Stimulated activated memory B cell treated with anti-CD40 and anti-IgM and Interleukin-4, amounts not matched to agents 10 μg/mL and 1 μg/mL and 100 μg/mL, for 72 hours (primary cell): ENCODE measurements at regions not wholly inside any gene's neighbourhood (a gene's known extent, or its start where the extent isn't known, plus 50 kb on each side); places are given as distances from the start of the nearest gene placed in this dataset.

Experiments used
- ATAC-seq: fragments of 150-1000 bp; cut with Tn5 transposase; 2 replicates; pipeline ENCODE4 v1.10.0; 2021
- H3K27ac Mint-ChIP-seq: one replicate; pipeline ENCODE4 v1.8.0; 2022; ENCODE audit warnings: mild to moderate bottlenecking, mixed read lengths
- H3K27me3 Mint-ChIP-seq: one replicate; pipeline ENCODE4 v1.8.0; 2022; ENCODE audit warnings: mixed read lengths
- H3K36me3 Mint-ChIP-seq: one replicate; pipeline ENCODE4 v1.8.0; 2022; ENCODE audit warnings: mixed read lengths
- H3K4me1 Mint-ChIP-seq: one replicate; pipeline ENCODE4 v1.8.0; 2022; ENCODE audit warnings: mixed read lengths
- H3K4me3 Mint-ChIP-seq: one replicate; pipeline ENCODE4 v1.8.0; 2022; ENCODE audit warnings: mild to moderate bottlenecking, moderate library complexity, mixed read lengths
- H3K9me3 Mint-ChIP-seq: one replicate; pipeline ENCODE4 v1.8.0; 2022; ENCODE audit warnings: mixed read lengths

GRCh38 chr7:24466168-24466768, 107.0 kb upstream of the PALS2 start:
- no peaks in the 10 kb centered on the region for H3K4me1 Mint-ChIP-seq
- H3K27me3 Mint-ChIP-seq = no peaks in the 10 kb centered on the region
- no peak for ATAC-seq

GRCh38 chr7:24469118-24469517, 104.1 kb upstream of the PALS2 start:
- Mint-ChIP-seq H3K27me3 (no peaks in the 10 kb centered on the region), H3K9me3 (no peaks in the 10 kb centered on the region), H3K27ac (no peak overlapping the region), H3K4me1 (no peaks in the 10 kb centered on the region), H3K36me3 (no peaks in the 10 kb centered on the region), H3K4me3 (no peak overlapping the region)
- no peak for ATAC-seq

More at GRCh38 chr7:24466168-24466768, 107.0 kb upstream of the PALS2 start:
- H3K4me3 Mint-ChIP-seq = no peak overlapping the region
- H3K27ac Mint-ChIP-seq = no peak overlapping the region
- no peaks in the 10 kb centered on the region for H3K36me3 Mint-ChIP-seq
- H3K9me3 Mint-ChIP-seq = no peaks in the 10 kb centered on the region

- ATAC-seq = no peak
- Mint-ChIP-seq H3K27me3 (peaks cover 9% of the 10 kb centered on the region), H3K27ac (no peak overlapping the region), H3K9me3 (no peaks in the 10 kb centered on the region), H3K4me3 (no peak overlapping the region), H3K36me3 (no peaks in the 10 kb centered on the region), H3K4me1 (no peaks in the 10 kb centered on the region)
These were observed 101.2 kb upstream of the PALS2 start for GRCh38 chr7:24472093-24472492.

GRCh38 chr7:24475166-24475961, 97.9 kb upstream of the PALS2 start:
- Mint-ChIP-seq H3K27me3 (peaks cover 21% of the 10 kb centered on the region), H3K4me1 (no peaks in the 10 kb centered on the region), H3K4me3 (no peak overlapping the region)

GRCh38 chr7:24476227-24476626, 97.0 kb upstream of the PALS2 start:
- Mint-ChIP-seq H3K36me3 (no peaks in the 10 kb centered on the region), H3K27ac (no peak overlapping the region), H3K4me1 (no peaks in the 10 kb centered on the region), H3K27me3 (peaks cover 29% of the 10 kb centered on the region), H3K9me3 (no peaks in the 10 kb centered on the region), H3K4me3 (no peak overlapping the region)
- ATAC-seq = no peak

More at GRCh38 chr7:24475166-24475961, 97.9 kb upstream of the PALS2 start:
- no peaks in the 10 kb centered on the region for H3K36me3 Mint-ChIP-seq
- no peaks in the 10 kb centered on the region for H3K9me3 Mint-ChIP-seq
- no peak for ATAC-seq
- no peak overlapping the region for H3K27ac Mint-ChIP-seq

GRCh38 chr7:24477398-24478136, 95.7 kb upstream of the PALS2 start:
- Mint-ChIP-seq H3K36me3 (no peaks in the 10 kb centered on the region), H3K4me3 (no peak overlapping the region), H3K4me1 (no peaks in the 10 kb centered on the region), H3K27me3 (peaks cover 43% of the 10 kb centered on the region), H3K27ac (no peak overlapping the region), H3K9me3 (no peaks in the 10 kb centered on the region)
- ATAC-seq = peak; percentile 20

GRCh38 chr7:24478137-24478655, 95.1 kb upstream of the PALS2 start:
- no peak for ATAC-seq
- no peak overlapping the region for H3K4me3 Mint-ChIP-seq
- H3K36me3 Mint-ChIP-seq = no peaks in the 10 kb centered on the region
- H3K27me3 Mint-ChIP-seq = peaks cover 49% of the 10 kb centered on the region
- no peaks in the 10 kb centered on the region for H3K4me1 Mint-ChIP-seq
- no peaks in the 10 kb centered on the region for H3K9me3 Mint-ChIP-seq
- H3K27ac Mint-ChIP-seq = no peak overlapping the region

GRCh38 chr7:24480501-24480900, 92.8 kb upstream of the PALS2 start:
- no peaks in the 10 kb centered on the region for H3K4me1 Mint-ChIP-seq
- ATAC-seq = no peak
- no peaks in the 10 kb centered on the region for H3K9me3 Mint-ChIP-seq
- no peak overlapping the region for H3K4me3 Mint-ChIP-seq
- peaks cover 59% of the 10 kb centered on the region for H3K27me3 Mint-ChIP-seq
- H3K36me3 Mint-ChIP-seq = no peaks in the 10 kb centered on the region
- H3K27ac Mint-ChIP-seq = no peak overlapping the region

GRCh38 chr7:24483804-24484203, 89.4 kb upstream of the PALS2 start:
- H3K9me3 Mint-ChIP-seq = no peaks in the 10 kb centered on the region
- H3K4me3 Mint-ChIP-seq = no peak overlapping the region

GRCh38 chr7:24492576-24492975, 80.7 kb upstream of the PALS2 start:
- no peak overlapping the region for H3K27ac Mint-ChIP-seq
- no peaks in the 10 kb centered on the region for H3K4me1 Mint-ChIP-seq
- H3K4me3 Mint-ChIP-seq = no peak overlapping the region
- H3K9me3 Mint-ChIP-seq = peaks cover 3% of the 10 kb centered on the region
- H3K27me3 Mint-ChIP-seq = peaks cover 10% of the 10 kb centered on the region
- ATAC-seq = no peak
- no peaks in the 10 kb centered on the region for H3K36me3 Mint-ChIP-seq

More at GRCh38 chr7:24483804-24484203, 89.4 kb upstream of the PALS2 start:
- H3K27me3 Mint-ChIP-seq = peaks cover 57% of the 10 kb centered on the region
- no peaks in the 10 kb centered on the region for H3K36me3 Mint-ChIP-seq
- no peak for ATAC-seq
- H3K27ac Mint-ChIP-seq = no peak overlapping the region
- no peaks in the 10 kb centered on the region for H3K4me1 Mint-ChIP-seq

- Mint-ChIP-seq H3K9me3 (peaks cover 3% of the 10 kb centered on the region), H3K27ac (no peak overlapping the region), H3K4me3 (no peak overlapping the region), H3K4me1 (no peaks in the 10 kb centered on the region), H3K36me3 (no peaks in the 10 kb centered on the region), H3K27me3 (peaks cover 10% of the 10 kb centered on the region)
- no peak for ATAC-seq
These were observed 78.4 kb upstream of the PALS2 start for GRCh38 chr7:24494832-24495231.

- no peaks in the 10 kb centered on the region for H3K4me1 Mint-ChIP-seq
- no peak overlapping the region for H3K4me3 Mint-ChIP-seq
- no peak for ATAC-seq
- H3K9me3 Mint-ChIP-seq = peaks cover 3% of the 10 kb centered on the region
- no peaks in the 10 kb centered on the region for H3K27me3 Mint-ChIP-seq
- H3K27ac Mint-ChIP-seq = no peak overlapping the region
- no peaks in the 10 kb centered on the region for H3K36me3 Mint-ChIP-seq
These were observed 77.2 kb upstream of the PALS2 start for GRCh38 chr7:24496036-24496435.

- H3K9me3 Mint-ChIP-seq = peaks cover 3% of the 10 kb centered on the region
- no peak for ATAC-seq
These were observed 74.8 kb upstream of the PALS2 start for GRCh38 chr7:24498439-24498838.

GRCh38 chr7:24499871-24500270, 73.4 kb upstream of the PALS2 start:
- H3K27ac Mint-ChIP-seq = no peak overlapping the region
- H3K9me3 Mint-ChIP-seq = no peaks in the 10 kb centered on the region
- ATAC-seq = no peak
- no peak overlapping the region for H3K4me3 Mint-ChIP-seq
- no peaks in the 10 kb centered on the region for H3K4me1 Mint-ChIP-seq
- no peaks in the 10 kb centered on the region for H3K36me3 Mint-ChIP-seq
- H3K27me3 Mint-ChIP-seq = no peaks in the 10 kb centered on the region

More at GRCh38 chr7:24498439-24498838, 74.8 kb upstream of the PALS2 start:
- no peaks in the 10 kb centered on the region for H3K4me1 Mint-ChIP-seq
- H3K36me3 Mint-ChIP-seq = no peaks in the 10 kb centered on the region
- H3K27ac Mint-ChIP-seq = no peak overlapping the region
- no peak overlapping the region for H3K4me3 Mint-ChIP-seq
- no peaks in the 10 kb centered on the region for H3K27me3 Mint-ChIP-seq

- H3K27ac Mint-ChIP-seq = no peak overlapping the region
- ATAC-seq = no peak
- H3K9me3 Mint-ChIP-seq = no peaks in the 10 kb centered on the region
These were observed 72.7 kb upstream of the PALS2 start for GRCh38 chr7:24500599-24500998.

More at GRCh38 chr7:24500599-24500998, 72.7 kb upstream of the PALS2 start:
- H3K4me1 Mint-ChIP-seq = no peaks in the 10 kb centered on the region
- no peak overlapping the region for H3K4me3 Mint-ChIP-seq
- no peaks in the 10 kb centered on the region for H3K36me3 Mint-ChIP-seq
- no peaks in the 10 kb centered on the region for H3K27me3 Mint-ChIP-seq
